Activated CD8-positive, alpha-beta T cell treated with anti-CD3 and anti-CD28 coated beads for 36 hours (primary cell): ENCODE measurements at regions not wholly inside any gene's neighbourhood (a gene's known extent, or its start where the extent isn't known, plus 50 kb on each side); places are given as distances from the start of the nearest gene placed in this dataset.

Experiments
- ATAC-seq: fragments of 200-7000 bp; cut with Tn5 transposase; one replicate; pipeline ENCODE4 v1.10.0; 2021; ENCODE audit warnings: mild to moderate bottlenecking, moderate library complexity
- CTCF ChIA-PET: fragments of 350-600 bp; sonication (Branson Sonifier 250); formaldehyde crosslinking; loops from one replicate; lab custom pipeline; 2021; ENCODE audit warnings: antibody characterized with exemption; lab: Charles Lee
- POLR2A ChIA-PET: fragments of 350-600 bp; sonication (Branson Sonifier 250); formaldehyde crosslinking; loops from one replicate; lab custom pipeline; 2021; ENCODE audit warnings: antibody characterized with exemption; lab: Charles Lee
- DNase-seq: peaks from one replicate; pipeline ENCODE4 v3.0.0-alpha.2; 2020
- H3K27ac Mint-ChIP-seq: one replicate; pipeline ENCODE4 v1.8.0; 2021; ENCODE audit warnings: mild to moderate bottlenecking, mixed read lengths
- H3K27me3 Mint-ChIP-seq: one replicate; pipeline ENCODE4 v1.8.0; 2021; ENCODE audit warnings: mixed read lengths
- H3K36me3 Mint-ChIP-seq: one replicate; pipeline ENCODE4 v1.8.0; 2021; ENCODE audit warnings: low read depth, mixed read lengths
- H3K4me1 Mint-ChIP-seq: one replicate; pipeline ENCODE4 v1.8.0; 2021; ENCODE audit warnings: low read depth, mixed read lengths
- H3K4me3 Mint-ChIP-seq: one replicate; pipeline ENCODE4 v1.8.0; 2021; ENCODE audit warnings: mild to moderate bottlenecking, moderate library complexity, mixed read lengths
- H3K9me3 Mint-ChIP-seq: one replicate; pipeline ENCODE4 v1.8.0; 2021; ENCODE audit warnings: mixed read lengths
- intact Hi-C: fragments of 100-400 bp; cut with micrococcal nuclease; formaldehyde crosslinking; loops from one replicate; pipeline ENCODE4 v1.10.0; 2022
- TF ChIP-seq, protein P1 (sequence below): fragments of 200-600 bp; IDR thresholded peaks from one replicate; pipeline ENCODE4 v1.8.0; 2022; ENCODE audit warnings: antibody characterized with exemption, mild to moderate bottlenecking

- Mint-ChIP-seq H3K4me3 (no peak overlapping the region), H3K9me3 (no peaks in the 10 kb centered on the region), H3K36me3 (no peaks in the 10 kb centered on the region), H3K27me3 (no peaks in the 10 kb centered on the region), H3K27ac (no peak overlapping the region), H3K4me1 (peaks cover 8% of the 10 kb centered on the region)
- TF ChIP-seq, protein P1, sequence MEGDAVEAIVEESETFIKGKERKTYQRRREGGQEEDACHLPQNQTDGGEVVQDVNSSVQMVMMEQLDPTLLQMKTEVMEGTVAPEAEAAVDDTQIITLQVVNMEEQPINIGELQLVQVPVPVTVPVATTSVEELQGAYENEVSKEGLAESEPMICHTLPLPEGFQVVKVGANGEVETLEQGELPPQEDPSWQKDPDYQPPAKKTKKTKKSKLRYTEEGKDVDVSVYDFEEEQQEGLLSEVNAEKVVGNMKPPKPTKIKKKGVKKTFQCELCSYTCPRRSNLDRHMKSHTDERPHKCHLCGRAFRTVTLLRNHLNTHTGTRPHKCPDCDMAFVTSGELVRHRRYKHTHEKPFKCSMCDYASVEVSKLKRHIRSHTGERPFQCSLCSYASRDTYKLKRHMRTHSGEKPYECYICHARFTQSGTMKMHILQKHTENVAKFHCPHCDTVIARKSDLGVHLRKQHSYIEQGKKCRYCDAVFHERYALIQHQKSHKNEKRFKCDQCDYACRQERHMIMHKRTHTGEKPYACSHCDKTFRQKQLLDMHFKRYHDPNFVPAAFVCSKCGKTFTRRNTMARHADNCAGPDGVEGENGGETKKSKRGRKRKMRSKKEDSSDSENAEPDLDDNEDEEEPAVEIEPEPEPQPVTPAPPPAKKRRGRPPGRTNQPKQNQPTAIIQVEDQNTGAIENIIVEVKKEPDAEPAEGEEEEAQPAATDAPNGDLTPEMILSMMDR: no peak
- POLR2A ChIA-PET: no interaction called here
- CTCF ChIA-PET: interaction anchor here (1.0 kb wide), 1 partner anchor 264 kb away, joined by 3 read pairs; no protein-coding TSS in a partner anchor
- no peak for DNase-seq
- no peak for ATAC-seq
- intact Hi-C loops: no loop called here
Measured at GRCh38 chr3:43206105-43206504, 80.2 kb upstream of the SNRK start.

GRCh38 chr3:43203022-43203421, 83.3 kb upstream of the SNRK start:
- Mint-ChIP-seq H3K36me3 (no peaks in the 10 kb centered on the region), H3K4me3 (no peak overlapping the region), H3K27ac (no peak overlapping the region), H3K9me3 (peaks cover 2% of the 10 kb centered on the region), H3K4me1 (peaks cover 24% of the 10 kb centered on the region), H3K27me3 (no peaks in the 10 kb centered on the region)
- ChIA-PET POLR2A (no interaction called here), CTCF (interaction anchor here (1.0 to 3.1 kb wide), 4 partner anchors 12 to 241 kb away, joined by 3 to 10 read pairs (median 6); no protein-coding TSS in a partner anchor)
- DNase-seq (no peak), ATAC-seq (no peak)
- intact Hi-C loops: no loop called here
- TF ChIP-seq, protein P1: no peak

DNA sequence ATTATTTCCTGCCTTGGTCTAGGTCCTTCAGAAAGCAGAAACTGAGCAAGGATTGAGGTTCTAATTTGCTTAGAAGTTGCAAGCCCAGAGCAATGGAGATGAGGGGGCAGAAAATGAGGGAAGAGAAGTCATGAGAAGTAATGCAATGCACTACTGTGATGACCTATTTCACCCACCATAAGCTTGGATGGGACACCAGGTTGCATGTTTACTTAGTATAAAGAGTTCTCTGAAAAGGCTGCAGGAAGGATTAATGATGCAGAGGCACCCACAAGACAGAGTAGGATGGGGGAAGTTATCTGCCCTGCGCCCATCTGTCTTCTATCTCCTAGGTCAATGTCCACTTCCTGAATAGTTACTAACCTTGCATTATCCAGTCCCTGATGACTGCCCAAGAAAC, 84.8 kb upstream of the SNRK start:
- no peak for DNase-seq
- Mint-ChIP-seq H3K36me3 (no peaks in the 10 kb centered on the region), H3K9me3 (peaks cover 2% of the 10 kb centered on the region), H3K27me3 (no peaks in the 10 kb centered on the region), H3K4me1 (peaks cover 30% of the 10 kb centered on the region), H3K27ac (no peak overlapping the region), H3K4me3 (no peak overlapping the region)
- TF ChIP-seq, protein P1: no peak
- intact Hi-C loops: no loop called here
- POLR2A ChIA-PET: interaction anchor here (0.6 to 1.3 kb wide), 2 partner anchors 21 to 104 kb away, joined by 3 to 4 read pairs; no protein-coding TSS in a partner anchor
- no peak for ATAC-seq
- CTCF ChIA-PET: interaction anchor here (3.0 to 3.1 kb wide), 2 partner anchors 39 to 240 kb away, joined by 8 to 10 read pairs; no protein-coding TSS in a partner anchor

DNA sequence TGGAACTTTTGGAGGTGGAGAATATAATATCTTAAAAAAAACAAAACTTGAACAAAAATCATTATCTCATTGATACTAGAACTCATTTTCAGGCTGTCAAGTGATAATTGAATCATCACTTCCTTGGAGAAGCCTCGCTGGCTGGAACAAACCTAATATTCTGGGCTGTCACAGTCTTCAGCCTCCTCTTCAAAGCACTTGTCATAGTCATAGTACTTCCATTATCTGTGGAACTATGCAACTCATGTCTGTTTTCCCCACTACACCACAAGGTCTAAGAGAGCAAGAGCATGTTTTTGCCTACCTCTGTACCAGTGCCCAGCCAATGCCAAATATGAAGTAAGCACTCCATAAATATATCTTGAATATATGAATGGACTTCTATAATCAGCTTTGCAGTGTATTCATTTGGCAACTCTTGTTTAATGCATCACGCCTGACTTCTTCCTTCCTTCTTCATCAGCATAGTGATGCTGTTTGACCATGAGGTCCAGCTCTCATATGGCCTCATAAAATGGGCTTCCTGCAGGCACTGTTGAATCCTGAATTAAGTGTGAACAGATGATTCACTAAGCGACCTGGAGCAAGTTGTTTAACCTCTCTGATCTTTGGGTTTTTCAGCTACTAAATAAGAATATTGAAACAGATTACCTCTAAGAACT, 86.6 kb upstream of the SNRK start:
- peaks cover 2% of the 10 kb centered on the region for H3K9me3 Mint-ChIP-seq
- no peak overlapping the region for H3K27ac Mint-ChIP-seq
- no peaks in the 10 kb centered on the region for H3K36me3 Mint-ChIP-seq
- ATAC-seq (no peak), DNase-seq (no peak)
- peaks cover 48% of the 10 kb centered on the region for H3K4me1 Mint-ChIP-seq
- intact Hi-C loops: no loop called here
- no peak overlapping the region for H3K4me3 Mint-ChIP-seq
- TF ChIP-seq, protein P1: no peak
- ChIA-PET POLR2A (interaction anchor here (1.2 kb wide), 1 partner anchor 17 kb away, joined by 3 read pairs; no protein-coding TSS in a partner anchor), CTCF (interaction anchor here (0.9 to 2.1 kb wide), 4 partner anchors 14 to 189 kb away, joined by 3 to 5 read pairs (median 3); no protein-coding TSS in a partner anchor)
- H3K27me3 Mint-ChIP-seq: no peaks in the 10 kb centered on the region
